GM11168 (cell line): ENCODE measurements at regions not wholly inside any gene's neighbourhood (a gene's known extent, or its start where the extent isn't known, plus 50 kb on each side); places are given as distances from the start of the nearest gene placed in this dataset.
"Not testable (repeated sequence)": the region's sequence is repeated elsewhere in the genome, so short reads cannot be mapped to it uniquely, and the experiment has no call there.

Source experiments
- in situ Hi-C: fragments of 300-500 bp; cut with MboI; formaldehyde crosslinking; loops from one replicate; pipeline ENCODE4 v1.12.0; 2022; ENCODE audit warnings: low sequenced_read_pairs; ENCODE audit not compliant: unreplicated experiment

GRCh38 chr14:71237556-71237955 is 330.3 kb downstream of the PCNX1 start:
- in situ Hi-C loops: no loop called here

- in situ Hi-C loops: no loop called here
Measured at GRCh38 chr14:71238835-71239234, 331.6 kb downstream of the PCNX1 start.

DNA sequence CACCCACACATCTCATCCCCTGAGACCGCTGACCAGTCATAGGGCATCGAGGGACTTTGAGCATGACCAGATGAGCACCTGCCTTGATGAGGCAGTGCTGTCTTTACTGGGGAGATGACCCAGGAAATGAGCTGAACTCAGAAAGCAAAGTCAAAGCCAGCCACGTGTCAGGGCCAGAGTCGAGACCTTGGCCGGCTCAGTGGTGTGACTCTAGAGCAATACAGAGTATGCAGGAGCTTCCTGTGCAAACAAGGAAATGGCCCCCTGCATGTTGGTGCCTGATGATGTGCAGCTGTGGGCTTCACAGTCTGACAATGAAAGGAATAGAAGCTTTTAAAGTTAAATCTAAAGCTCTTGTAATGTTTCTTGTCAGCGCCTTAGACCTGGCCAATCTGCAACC is 332.9 kb downstream of the PCNX1 start:
- in situ Hi-C loops: no loop called here

DNA sequence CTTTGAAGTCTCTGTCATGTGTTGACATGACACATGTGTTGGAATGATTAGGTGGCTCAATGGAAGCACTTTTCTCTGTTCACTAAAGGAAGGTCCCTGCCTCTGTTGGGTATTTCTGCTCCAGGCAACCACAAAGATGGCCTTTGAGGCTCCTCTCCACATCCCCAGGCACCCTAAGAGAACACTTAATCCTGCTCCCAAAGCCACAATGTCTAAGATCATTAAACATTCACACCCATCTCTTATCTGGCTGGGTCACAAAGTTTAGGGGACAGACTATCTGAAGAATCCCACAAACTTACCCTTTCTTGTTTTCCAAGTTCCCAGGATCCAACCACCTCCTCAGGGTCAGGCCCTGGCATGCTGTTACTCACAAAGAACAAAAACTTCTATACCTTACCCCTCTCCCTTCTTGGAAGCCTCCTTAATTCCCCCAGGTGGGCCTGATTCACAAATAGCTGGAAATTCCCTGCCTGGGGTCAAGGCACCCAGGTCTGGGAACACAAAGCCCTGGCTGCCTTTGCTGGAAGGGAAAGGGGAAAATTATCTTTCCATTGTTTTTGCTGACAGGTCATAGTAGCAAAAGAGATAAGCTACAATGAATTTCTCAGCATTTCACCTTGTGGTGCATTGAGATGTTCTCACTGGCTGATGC is 333.7 kb downstream of the PCNX1 start:
- in situ Hi-C loops: no loop called here

GRCh38 chr14:71242237-71242748 is 335.0 kb downstream of the PCNX1 start:
- in situ Hi-C loops: no loop called here

DNA sequence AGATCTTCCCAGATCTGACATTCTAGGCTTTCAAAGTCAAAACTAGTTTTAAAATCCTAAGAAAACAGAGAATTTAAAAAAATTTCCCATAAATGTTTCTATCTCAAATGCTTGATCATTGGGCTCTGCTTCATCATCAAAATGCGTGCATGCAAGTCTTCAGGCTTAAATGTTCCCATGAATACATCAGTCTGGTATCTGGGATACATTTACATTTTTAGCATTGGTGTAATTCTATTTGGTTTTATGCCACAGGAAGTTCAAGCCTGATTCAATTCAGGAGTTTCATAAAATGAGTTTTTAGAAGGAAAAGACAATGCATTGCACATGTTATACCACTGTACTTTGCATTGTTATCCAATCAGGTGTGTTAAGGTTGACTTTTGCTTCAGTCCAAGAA is 336.4 kb downstream of the PCNX1 start:
- in situ Hi-C loops: no loop called here

DNA sequence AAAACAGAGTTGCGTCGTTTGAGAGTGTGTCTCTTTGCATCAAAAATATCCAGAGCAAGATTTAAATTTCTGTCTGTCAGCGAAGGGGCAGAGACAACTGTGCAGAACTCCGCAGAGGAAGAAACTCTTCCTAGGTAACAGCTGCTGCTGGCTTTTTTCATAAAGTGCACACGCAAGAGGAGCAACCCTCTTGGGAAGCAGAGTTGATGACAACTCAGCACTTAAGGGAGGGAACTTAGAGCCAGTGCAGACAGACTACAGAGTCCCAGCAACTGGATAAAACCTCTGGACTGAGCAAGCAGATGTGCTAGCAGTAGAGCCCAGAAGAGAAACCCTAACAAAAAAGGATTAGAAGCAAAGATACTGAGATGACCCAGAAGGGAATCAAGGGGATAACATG is 337.1 kb downstream of the PCNX1 start:
- in situ Hi-C loops: no loop called here

DNA sequence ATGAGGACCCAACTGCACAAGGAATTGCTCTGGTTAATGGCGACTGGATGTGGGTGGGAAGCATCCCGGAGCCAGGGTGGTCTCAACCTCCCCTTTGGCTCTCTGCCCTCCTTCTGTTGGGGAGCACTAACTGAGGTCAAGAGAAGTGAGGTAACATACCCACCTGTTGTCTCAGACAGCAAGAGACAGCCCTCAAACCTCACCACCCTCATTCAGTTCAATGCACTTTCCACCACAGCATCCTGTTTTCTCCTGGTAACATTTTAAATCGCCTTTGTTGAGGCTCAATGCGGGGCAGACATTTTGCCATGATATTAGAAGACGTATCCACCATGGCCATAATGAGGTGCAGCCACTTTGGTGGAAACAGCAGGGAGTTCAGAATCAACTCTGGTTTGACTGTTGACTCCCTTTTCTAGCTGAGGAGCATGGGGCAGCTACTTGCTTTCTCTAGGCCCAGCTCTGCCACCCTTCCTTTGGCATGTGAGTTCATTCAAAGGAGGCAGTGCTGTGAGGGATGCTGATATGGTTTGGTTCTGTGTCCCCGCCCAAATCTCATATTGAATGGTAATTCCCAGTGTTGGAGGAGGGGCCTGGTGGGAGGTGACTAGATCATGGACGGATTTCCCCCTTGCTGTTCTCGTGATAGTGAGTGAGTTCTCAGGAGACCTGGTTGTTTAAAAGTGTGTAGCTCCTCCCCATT is 338.6 kb downstream of the PCNX1 start:
- in situ Hi-C loops: no loop called here

DNA sequence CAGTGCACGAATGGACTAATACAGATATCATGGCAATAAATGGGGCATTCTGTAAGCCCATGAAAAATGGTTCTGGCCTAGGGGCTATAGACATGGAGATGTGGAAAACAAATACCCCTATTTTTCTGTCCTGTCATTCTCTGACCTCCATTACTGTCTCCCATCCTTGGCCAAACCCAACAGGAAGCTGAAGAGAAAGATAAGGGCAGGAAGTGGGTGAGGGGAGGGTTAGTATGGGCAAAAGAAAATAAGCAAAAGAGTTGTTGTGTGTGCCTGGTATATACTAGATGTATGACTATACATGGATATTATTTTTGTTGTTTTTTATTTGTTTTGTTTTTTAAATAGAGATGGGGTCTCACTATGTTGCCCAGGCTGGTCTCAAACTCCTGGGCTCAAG is 339.3 kb downstream of the PCNX1 start:
- in situ Hi-C loops: no loop called here

DNA sequence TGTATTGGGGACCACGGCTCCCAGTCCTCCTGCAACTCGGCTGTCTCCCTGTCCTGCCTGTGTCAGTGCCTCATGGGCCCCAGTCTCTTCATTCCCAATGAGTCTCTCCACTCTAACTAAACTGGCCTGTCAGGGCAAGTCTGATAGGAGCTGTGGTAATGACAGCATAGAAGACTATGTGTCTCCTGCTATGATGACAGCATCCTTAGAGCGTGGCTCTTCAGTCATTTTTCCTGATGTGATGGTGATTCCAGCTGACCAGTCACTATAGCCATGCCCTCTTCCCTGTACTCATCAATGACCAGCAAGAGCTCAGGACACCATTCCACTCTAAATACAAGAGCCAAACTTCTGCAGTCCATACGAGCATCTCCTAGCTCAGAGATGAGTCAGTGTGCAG is 339.8 kb downstream of the PCNX1 start:
- in situ Hi-C loops: no loop called here

- in situ Hi-C loops: no loop called here
Measured at GRCh38 chr14:71248194-71248593, 340.9 kb downstream of the PCNX1 start.

DNA sequence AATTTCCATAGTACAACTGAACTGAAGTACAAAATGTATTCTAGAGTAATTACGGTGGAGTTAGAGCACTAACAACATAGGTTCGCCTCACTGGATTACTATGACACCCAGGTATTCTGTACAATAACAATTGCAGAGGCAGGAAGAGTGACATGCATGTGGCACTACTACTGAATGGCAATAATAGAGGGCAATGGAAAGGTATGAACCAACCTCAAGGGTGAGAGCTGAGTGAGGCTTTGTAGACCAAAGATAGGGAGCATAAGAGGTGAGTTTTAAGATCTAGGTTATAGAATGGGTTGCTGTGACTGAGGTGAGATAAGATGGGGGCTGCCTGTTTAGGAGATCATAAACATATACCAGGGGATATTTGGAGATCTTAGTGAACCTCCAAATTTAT is 343.1 kb downstream of the PCNX1 start:
- in situ Hi-C loops: no loop called here

- in situ Hi-C loops: no loop called here
Measured at GRCh38 chr14:71250791-71251190, 343.5 kb downstream of the PCNX1 start.

GRCh38 chr14:71254091-71254719 is 346.9 kb downstream of the PCNX1 start:
- in situ Hi-C loops: not testable (repeated sequence)

GRCh38 chr14:71261206-71261605 is 353.9 kb downstream of the PCNX1 start:
- in situ Hi-C loops: no loop called here

DNA sequence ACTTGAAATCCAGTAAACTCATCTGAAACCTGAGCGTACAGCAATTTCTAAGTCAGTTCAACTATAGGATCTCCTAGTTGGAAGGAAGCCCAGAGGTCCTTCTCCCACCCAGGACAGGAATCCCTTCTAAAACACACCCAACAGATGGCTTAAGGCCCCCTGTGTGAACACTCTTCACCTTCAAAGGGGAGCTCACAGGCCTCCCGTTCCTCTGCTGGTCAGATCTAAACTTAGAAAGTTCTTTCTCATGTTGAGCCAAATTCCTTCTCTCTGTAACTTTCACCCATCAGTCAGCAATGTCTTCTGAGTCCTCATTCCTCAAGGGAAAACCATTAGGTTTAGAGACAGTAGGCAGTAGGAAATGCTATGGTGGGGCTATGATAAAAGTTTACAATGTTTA is 355.2 kb downstream of the PCNX1 start:
- in situ Hi-C loops: no loop called here

DNA sequence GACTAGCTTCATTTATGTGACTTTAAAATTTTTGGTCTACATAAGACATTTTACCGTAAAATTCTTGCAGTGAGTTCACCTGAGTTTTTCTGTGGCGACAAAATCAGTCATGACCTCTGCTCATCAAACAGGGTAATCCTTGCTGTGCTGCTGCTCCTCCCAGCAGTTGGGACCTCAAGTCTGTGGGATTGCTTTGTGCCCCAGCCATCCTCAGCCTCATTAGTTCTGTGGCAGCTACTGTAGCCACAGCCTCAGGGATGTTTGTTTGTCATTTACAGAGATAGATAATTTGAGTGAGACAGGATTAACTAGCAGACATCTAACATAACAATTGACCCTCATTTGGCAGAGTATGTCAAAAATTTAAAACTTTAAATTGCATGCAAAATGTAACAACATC is 357.0 kb downstream of the PCNX1 start:
- in situ Hi-C loops: no loop called here

- in situ Hi-C loops: no loop called here
Measured at GRCh38 chr14:71267007-71267513, 359.8 kb downstream of the PCNX1 start.

DNA sequence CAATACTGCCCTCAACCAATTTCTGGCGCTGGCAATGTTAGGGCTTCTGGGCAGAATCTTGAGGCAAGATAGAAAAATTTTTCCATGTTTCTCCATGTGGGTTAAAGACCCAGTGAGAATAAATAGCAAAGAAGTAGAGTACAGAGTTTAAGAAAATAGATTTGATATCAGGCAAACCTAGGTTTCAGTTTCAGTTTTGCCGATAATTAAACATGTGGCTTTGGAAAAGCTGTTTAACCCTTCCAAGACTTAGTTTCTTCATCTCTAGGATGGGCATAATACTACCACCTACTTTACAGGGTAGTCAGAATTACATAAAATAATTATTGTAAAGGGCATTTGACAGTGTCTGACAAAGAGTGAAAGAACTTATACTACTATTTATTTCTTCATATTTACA is 360.4 kb downstream of the PCNX1 start:
- in situ Hi-C loops: no loop called here

GRCh38 chr14:71270111-71270510 is 362.9 kb downstream of the PCNX1 start:
- in situ Hi-C loops: no loop called here
